ENCODE measurements at regions not wholly inside any gene's neighbourhood (a gene's known extent, or its start where the extent isn't known, plus 50 kb on each side); places are given as distances from the start of the nearest gene placed in this dataset.
"Not testable (repeated sequence)": the region's sequence is repeated elsewhere in the genome, so short reads cannot be mapped to it uniquely, and the experiment has no call there.

- no peak for DNase-seq
Observed at GRCh38 chr3:135646873-135647272, 318.7 kb upstream of the PPP2R3A start.

DNA sequence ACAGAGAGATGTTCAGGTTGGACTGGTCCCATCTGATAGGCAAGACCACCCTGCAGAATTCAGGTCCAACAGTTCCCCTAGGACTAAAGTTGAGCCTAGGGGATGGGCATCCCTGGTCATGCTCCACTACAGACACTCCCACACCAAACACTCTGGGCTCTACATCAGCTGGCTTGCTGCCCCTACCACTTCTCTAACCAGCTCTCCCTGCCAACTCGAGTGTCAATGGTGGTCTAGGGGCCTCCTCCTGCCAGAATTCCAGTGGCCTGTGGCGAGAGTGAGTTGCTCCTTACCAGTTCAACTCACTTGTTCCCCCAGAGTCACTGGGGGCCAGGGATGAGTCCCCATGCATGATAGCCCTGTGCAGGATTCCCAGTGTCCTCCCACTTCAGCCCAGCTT lies 316.2 kb upstream of the PPP2R3A start:
- no peak for DNase-seq

GRCh38 chr3:135650309-135650708 lies 315.2 kb upstream of the PPP2R3A start:
- DNase-seq = no peak

DNA sequence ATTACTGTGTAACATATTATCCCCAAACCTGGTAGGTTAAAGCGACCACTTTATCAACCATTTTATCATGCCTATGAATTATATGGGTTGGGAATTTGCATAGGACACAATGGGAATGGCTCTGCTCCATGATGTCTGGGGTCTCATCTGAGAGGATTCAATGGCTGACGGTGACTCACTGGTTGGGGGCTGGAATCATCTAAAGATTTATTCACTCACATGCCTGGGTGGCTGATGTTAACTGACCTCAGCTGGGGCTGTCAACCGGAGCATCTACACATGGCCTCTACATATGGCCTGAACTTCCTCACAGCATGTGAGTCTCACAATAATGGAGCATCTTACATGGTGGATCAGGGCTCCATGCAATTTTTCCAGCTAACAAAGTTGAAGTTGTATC lies 313.1 kb upstream of the PPP2R3A start:
- DNase-seq = no peak

GRCh38 chr3:135655328-135655727 lies 310.2 kb upstream of the PPP2R3A start:
- DNase-seq = no peak

DNA sequence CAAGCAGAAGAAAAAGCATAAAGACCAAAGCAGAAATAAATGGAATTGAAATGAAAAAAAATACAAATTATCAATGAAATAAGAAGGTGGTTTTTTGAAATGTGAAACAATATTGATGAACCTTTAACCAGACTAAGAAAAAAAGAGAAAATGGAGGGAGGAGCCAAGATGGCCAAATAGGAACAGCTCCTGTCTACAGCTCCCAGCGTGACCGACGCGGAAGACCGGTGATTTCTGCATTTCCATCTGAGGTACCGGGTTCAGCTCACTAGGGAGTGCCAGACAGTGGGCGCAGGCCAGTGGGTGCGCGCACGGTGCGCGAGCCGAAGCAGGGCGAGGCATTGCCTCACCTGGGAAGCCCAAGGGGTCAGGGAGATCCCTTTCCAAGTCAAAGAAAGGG lies 307.1 kb upstream of the PPP2R3A start:
- not testable (repeated sequence) for DNase-seq

- no peak for DNase-seq
Observed at GRCh38 chr3:135667061-135667460, 298.5 kb upstream of the PPP2R3A start.

DNA sequence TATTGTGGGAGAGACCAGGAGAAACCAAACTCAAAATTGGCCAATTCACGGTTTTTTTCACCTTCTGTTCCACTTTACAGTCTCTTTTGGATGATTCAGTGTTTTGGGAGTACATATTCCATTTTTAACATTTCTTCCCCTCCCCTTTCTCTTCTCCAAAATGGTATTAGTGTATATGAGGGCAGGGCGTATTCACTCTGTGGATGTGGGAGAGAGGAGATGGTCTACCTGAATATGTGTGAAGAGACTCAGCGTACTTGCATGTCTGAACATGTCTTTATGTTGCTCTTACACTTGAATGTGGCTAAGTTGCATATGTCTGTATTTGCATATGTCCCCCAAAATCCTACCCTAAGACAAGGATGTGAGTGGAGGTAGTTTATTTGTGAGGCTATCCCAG lies 291.0 kb upstream of the PPP2R3A start:
- no peak for DNase-seq

- DNase-seq = no peak
Observed at GRCh38 chr3:135678386-135678785, 287.1 kb upstream of the PPP2R3A start.

- no peak for DNase-seq
Observed at GRCh38 chr3:135688003-135688402, 277.5 kb upstream of the PPP2R3A start.

DNA sequence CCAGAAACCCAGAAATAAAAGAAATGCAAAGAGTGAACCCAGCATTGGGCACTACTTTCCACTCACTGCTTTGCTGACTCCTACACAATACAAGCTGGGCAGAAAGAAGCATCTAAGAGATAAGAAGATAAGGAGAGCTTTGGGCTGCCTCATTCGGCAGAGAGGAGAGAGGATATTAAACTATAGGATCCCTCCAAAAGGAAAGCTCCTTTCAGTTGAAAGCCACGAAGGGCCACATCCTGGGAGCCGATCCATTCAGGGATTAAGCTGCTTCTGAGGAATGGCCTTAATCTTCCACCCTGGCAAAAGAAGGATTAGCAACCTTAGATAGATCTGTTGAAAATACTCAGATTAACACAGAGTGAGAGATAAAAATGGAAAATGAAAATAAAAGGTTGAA lies 274.9 kb upstream of the PPP2R3A start:
- no peak for DNase-seq

- DNase-seq = no peak
Observed at GRCh38 chr3:135691240-135691639, 274.3 kb upstream of the PPP2R3A start.

DNA sequence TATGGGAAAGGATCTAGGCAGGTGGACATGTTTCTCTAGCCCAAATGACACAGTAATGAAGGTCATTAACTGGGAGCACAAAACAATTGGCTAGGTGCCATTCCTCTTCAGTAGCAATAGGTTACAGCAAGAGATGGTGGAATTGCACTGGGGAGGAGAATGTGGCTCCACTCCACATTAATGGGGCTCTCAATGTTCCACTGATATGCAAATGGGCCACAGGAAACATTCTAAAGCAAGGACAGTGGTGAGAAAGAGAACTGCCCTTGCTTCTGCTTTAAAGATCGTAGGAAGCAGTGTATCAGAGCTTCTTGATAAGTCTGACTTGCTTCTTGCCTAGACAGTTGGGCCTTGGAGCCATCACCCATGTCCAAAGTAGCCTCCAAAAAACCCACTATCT lies 271.4 kb upstream of the PPP2R3A start:
- DNase-seq = peak; percentile 73

DNA sequence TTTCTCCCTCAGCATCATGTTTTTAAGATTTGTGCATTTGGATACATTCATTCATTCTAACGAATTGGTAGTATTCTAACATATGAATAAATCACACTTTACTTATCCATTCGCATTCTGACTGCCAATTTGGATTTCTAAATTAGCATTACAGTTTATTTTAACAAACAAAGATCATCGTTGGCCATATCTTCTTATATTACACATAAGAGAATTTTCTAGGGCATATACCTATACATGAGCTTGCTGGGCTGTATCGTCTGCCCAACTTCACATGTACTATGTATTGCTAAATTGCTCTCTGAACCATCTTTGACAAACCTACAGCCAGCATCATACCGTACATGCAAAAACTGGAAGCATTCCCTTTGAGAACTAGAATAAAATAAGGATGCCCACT lies 265.8 kb upstream of the PPP2R3A start:
- no peak for DNase-seq

- no peak for DNase-seq
Observed at GRCh38 chr3:135706758-135707375, 258.7 kb upstream of the PPP2R3A start.

DNA sequence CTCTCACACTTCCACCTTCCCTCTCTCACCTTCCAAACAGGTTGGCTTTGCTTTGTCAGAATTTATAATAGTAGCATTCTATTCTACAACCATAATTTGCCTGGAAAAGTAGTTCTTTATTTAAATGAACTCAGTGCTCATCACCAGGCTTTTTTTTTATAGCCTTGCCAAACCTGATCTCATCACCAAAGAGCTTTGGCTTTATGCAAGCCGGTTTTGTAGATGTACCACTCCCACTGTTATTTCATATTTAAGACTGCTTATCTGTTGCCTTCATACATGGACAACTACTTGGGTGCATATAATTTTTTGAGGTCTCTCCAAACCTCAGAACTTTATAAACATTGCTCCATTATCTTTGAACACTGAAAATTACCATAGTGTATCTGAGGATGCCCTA lies 246.1 kb upstream of the PPP2R3A start:
- DNase-seq = no peak

DNA sequence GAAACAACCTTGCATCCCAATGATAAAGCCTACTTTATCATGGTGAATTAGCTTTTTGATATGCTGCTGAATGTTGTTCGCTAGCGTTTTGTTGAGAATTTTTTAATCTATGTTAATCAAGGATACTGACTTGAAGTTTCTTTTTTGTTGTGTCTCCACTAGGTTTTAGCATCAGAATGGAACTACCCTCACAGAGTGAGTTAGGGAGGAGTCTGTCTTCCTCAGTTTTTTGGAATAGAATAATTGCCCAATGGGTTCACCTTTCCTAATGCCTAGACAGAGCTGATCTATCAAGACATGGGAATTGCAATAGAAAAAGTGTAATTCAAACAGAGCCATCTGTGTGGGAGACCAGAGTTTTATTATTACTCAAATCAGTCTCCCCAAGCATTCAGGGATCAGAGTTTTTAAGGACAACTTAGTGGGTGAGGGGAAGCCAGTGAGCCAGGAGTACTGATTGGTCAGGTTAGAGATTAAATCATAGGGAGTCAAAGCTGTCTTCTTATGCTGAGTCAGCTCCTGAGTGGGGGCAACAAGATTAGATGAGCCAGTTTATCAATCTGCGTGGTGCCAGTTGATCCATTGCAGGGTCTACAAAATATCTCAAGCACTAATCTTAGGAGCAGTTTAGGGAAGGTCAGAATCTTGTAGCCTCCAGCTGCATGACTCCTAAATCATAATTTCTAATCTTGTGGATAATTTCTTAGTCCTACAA lies 237.4 kb upstream of the PPP2R3A start:
- DNase-seq = no peak

- no peak for DNase-seq
Observed at GRCh38 chr3:135731546-135731945, 234.0 kb upstream of the PPP2R3A start.

DNA sequence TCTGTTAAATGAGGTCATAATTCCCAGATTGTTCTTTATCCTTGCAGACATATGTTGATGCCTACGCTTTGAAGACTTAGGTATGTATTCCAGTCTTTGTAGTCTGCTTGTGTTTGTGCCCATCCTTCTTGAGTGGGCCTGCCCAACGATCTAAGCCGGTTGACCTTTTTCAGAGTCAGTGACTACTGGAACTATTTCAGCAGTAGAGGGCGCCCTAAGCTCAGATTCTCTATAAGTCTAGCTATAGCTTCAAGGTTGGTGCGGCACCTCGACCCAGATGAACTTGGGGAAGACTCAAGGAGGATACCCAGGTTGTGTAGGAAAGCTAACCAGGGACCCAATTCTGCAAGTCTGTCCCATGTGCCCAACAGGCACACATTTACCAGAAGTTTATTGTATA lies 228.8 kb upstream of the PPP2R3A start:
- no peak for DNase-seq

GRCh38 chr3:135739779-135740178 lies 225.7 kb upstream of the PPP2R3A start:
- no peak for DNase-seq

- DNase-seq = no peak
Observed at GRCh38 chr3:135740211-135740610, 225.3 kb upstream of the PPP2R3A start.

DNA sequence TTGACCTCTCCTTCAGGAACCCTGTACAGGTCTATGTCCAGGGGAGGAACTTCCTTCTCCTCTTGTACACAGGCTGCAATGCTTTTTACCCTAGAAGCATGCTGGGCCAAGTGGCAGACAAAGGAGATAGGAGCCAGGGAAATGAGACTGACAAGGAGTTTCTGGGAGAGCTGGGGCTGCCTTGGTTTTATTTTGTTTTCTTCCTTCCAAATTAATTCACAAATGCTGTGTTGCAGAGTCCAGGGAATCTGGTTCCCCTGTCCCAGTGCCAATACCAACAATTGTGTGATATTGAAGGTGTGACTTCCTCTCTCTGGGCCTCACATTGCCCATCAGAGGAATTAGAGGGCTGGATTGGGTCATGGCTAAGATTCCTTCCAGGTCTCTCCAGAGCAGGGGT lies 224.8 kb upstream of the PPP2R3A start:
- no peak for DNase-seq

- no peak for DNase-seq
Observed at GRCh38 chr3:135751991-135752390, 213.5 kb upstream of the PPP2R3A start.

DNA sequence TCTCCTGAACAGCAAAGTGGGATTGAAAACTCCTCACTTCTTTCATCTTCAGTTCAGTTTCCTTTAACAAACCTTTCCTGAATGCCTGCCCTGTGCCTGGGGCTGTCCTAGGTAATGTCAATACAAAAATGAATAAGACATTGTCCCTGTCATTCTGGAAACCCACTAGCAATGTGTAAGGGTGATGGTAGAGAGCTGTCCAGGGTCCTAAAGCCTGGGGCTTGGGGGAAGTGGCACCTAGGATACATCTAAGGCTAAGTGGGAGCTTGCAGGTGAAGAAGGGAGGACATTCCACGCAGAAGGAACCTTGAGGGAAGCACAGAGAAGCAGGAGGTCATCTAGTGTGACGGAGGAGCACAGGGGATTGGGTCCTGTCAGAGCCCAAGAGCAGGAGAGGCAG lies 212.7 kb upstream of the PPP2R3A start:
- no peak for DNase-seq

- DNase-seq = no peak
Observed at GRCh38 chr3:135753506-135753905, 212.0 kb upstream of the PPP2R3A start.

Measured in NCI-H1092 (cell line).